Skin epidermis (tissue), 12 donors: ENCODE measurements at regions not wholly inside any gene's neighbourhood (a gene's known extent, or its start where the extent isn't known, plus 50 kb on each side); places are given as distances from the start of the nearest gene placed in this dataset.

Experiments used
- H3K27ac ChIP-seq, 21 experiments: fragments of 200-600 bp; sonication (generic) in 11 of 21; one replicate each; pipeline ENCODE4 v1.5.0; 2020; ENCODE audit warnings: mild to moderate bottlenecking in 3 of 21, inconsistent platforms in 2 of 21, moderate library complexity in 2 of 21
- H3K4me3 ChIP-seq, 7 experiments: fragments of 200-600 bp; sonication (generic) in 2 of 7; one replicate each; pipeline ENCODE4 v1.5.0; 2020; ENCODE audit warnings: inconsistent platforms in 2 of 7, mild to moderate bottlenecking in 2 of 7, moderate library complexity in 1 of 7

GRCh38 chr3:22496641-22497040 lies 706.5 kb upstream of the UBE2E2 start:
- H3K27ac ChIP-seq = no peak overlapping the region
- H3K4me3 ChIP-seq = no peak overlapping the region

DNA sequence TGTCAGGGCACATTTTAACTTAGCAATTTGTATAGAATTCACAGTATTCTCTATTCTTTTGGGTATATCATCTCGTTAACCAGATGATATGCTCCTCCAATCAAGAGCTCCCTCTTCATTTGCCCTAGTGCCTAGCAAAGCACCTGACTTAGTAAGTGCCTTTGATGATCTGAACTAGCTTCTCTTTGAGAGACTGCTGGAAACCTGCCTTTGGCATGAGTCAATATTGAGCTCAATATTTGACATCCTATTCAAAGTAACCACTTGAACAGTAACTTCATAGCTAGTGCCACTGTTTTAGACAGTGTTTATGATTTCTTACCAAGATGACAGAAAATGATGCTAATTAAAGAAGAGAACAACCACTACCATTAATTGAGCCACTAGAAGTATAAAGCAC lies 696.3 kb upstream of the UBE2E2 start:
- Histone ChIP-seq H3K27ac (no peak overlapping the region), H3K4me3 (no peak overlapping the region)

GRCh38 chr3:22507709-22508108 lies 695.4 kb upstream of the UBE2E2 start:
- no peak overlapping the region for H3K4me3 ChIP-seq
- H3K27ac ChIP-seq = no peak overlapping the region

- H3K4me3 ChIP-seq = no peak overlapping the region
- H3K27ac ChIP-seq = no peak overlapping the region
Observed at GRCh38 chr3:22523925-22524324, 679.2 kb upstream of the UBE2E2 start.

- Histone ChIP-seq H3K4me3 (no peak overlapping the region), H3K27ac (no peak overlapping the region)
Observed at GRCh38 chr3:22526266-22526837, 676.8 kb upstream of the UBE2E2 start.

DNA sequence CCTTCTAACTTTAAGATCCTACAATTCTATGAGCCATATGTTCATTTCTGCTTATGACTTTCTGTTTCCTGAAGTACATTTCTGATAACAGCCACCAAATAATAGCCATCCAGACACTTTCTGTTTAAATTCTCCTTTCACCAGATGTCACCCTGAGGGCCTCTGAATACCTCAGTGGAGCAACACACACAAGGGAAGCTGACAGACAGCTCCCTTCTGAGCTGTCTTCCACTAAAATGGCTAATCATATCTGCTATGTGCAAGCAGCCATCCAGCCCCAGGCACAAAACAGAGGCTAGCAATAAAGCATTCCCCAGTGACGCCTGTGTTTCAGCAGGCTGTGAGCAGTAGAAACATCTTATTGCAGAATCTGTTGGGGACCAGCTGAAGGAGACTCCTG lies 666.6 kb upstream of the UBE2E2 start:
- Histone ChIP-seq H3K4me3 (no peak overlapping the region), H3K27ac (no peak overlapping the region)

GRCh38 chr3:22537560-22537959 lies 665.6 kb upstream of the UBE2E2 start:
- H3K4me3 ChIP-seq = no peak overlapping the region

GRCh38 chr3:22542311-22542710 lies 660.8 kb upstream of the UBE2E2 start:
- Histone ChIP-seq H3K27ac (no peak overlapping the region), H3K4me3 (no peak overlapping the region)

More at GRCh38 chr3:22537560-22537959, 665.6 kb upstream of the UBE2E2 start:
- H3K27ac ChIP-seq = no peak overlapping the region

DNA sequence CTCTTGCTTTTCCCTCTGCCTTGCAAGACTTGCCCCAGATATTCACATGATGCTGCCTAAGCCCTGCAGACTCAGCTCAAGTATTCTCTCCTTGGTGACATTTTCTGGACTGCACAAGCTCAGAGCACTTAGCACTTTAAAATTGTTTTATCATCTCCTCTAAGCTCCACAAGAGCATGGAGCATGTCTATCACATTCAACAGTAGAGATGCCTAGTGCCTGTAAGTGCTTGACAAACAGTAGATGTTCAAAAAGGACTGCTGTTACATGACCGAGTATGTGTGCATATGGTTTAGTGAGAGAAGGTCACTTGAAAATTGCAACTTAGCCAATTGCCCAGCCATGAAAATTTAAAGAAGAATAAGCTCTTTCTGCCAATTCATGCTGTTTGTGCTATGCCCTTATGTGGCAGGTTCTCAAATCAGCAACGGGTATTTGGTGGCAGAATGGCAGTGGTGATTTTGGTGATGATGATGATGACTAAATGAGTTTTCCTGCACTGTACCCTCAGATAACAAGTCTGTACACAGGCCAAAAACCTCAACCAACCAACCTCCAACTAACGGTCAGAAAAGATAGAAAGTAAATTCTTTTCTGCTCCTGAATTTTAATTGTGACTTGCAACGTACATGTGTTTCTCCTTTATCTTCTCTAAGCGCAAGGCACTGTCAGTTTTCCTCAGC lies 647.2 kb upstream of the UBE2E2 start:
- no peak overlapping the region for H3K27ac ChIP-seq
- H3K4me3 ChIP-seq = no peak overlapping the region

- no peak overlapping the region for H3K4me3 ChIP-seq
- no peak overlapping the region for H3K27ac ChIP-seq
Observed at GRCh38 chr3:22565393-22565792, 637.7 kb upstream of the UBE2E2 start.

- H3K27ac ChIP-seq = no peak overlapping the region
- no peak overlapping the region for H3K4me3 ChIP-seq
Observed at GRCh38 chr3:22568285-22568684, 634.8 kb upstream of the UBE2E2 start.

GRCh38 chr3:22569570-22569969 lies 633.6 kb upstream of the UBE2E2 start:
- Histone ChIP-seq H3K4me3 (no peak overlapping the region), H3K27ac (no peak overlapping the region)

- H3K4me3 ChIP-seq = no peak overlapping the region
- no peak overlapping the region for H3K27ac ChIP-seq
Observed at GRCh38 chr3:22581007-22581406, 622.1 kb upstream of the UBE2E2 start.

DNA sequence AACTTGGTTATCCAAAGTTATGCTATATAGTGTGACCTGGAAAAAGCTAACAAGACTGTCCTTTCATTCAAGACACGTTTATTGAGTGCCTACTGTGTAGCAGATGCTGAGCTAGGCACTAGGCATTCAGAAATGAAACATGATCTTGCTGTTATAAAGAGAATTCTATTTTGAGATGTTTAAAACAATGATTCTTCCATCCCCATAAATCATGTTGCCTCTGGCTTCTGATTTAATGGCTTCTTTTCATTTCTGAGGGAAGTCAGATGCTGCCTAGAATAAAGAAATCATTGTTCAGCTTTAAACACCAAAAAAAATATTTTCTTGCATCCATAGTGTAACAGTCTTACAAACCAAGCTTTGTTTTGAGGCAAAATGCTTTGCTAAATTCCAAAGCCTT lies 620.9 kb upstream of the UBE2E2 start:
- Histone ChIP-seq H3K27ac (no peak overlapping the region), H3K4me3 (no peak overlapping the region)

- Histone ChIP-seq H3K4me3 (no peak overlapping the region), H3K27ac (no peak overlapping the region)
Observed at GRCh38 chr3:22585504-22585903, 617.6 kb upstream of the UBE2E2 start.

DNA sequence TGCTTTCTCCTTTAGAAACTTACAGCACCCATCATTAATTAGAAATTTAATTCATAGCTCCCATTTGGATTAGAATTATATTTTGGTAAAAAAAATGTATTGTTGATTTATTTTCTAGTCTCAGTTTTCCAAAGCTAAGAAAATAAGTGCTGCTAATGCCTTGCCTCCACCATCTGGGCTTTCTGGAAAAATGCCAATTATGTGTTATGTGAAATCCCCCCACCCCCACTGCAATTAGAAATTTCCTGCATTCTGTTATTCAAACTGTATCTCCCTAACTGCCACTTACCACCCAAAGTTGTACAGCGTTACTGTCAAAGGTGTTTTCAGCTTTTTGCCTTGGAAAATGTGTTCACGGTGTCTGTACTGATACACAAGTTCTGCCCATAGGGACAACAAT lies 617.2 kb upstream of the UBE2E2 start:
- no peak overlapping the region for H3K27ac ChIP-seq
- H3K4me3 ChIP-seq = no peak overlapping the region

DNA sequence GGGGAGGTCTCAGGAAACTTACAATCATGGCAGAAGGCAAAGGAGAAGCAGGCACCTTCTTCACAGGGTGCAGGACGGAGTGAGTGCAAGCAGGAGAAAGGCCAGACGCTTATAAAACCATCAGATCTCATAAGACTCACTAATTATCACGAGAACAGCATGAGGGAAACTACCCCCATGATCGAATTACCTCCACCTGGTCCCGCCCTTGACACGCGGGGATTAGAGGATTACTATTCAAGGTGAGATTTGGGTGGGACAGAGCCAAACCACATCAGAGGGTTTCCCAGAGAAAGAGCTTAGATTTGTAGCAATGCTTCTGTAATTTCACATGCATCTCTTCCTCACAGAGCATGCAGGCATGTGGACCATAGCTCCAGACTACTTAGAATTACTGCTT lies 615.7 kb upstream of the UBE2E2 start:
- H3K4me3 ChIP-seq = no peak overlapping the region
- no peak overlapping the region for H3K27ac ChIP-seq

DNA sequence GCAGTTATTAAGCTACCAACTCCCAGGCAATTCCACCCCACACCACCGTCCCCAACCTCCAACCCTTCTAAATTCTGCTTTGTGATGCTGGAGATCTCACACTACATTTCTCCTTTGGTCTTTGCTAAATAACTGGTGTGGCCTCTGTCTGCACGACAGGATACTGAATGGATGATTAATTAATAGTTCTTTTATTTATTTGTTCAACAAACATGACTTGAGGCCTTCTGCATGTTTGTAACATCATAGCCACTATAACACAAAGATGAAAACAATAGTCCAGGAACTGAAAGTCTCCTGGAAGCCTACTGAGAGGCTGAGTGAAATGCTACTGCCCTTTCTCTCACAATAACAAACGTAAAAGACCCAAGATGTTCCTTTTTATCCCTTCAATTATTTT lies 609.5 kb upstream of the UBE2E2 start:
- Histone ChIP-seq H3K27ac (no peak overlapping the region), H3K4me3 (no peak overlapping the region)

- no peak overlapping the region for H3K27ac ChIP-seq
Observed at GRCh38 chr3:22594990-22595389, 608.1 kb upstream of the UBE2E2 start.

DNA sequence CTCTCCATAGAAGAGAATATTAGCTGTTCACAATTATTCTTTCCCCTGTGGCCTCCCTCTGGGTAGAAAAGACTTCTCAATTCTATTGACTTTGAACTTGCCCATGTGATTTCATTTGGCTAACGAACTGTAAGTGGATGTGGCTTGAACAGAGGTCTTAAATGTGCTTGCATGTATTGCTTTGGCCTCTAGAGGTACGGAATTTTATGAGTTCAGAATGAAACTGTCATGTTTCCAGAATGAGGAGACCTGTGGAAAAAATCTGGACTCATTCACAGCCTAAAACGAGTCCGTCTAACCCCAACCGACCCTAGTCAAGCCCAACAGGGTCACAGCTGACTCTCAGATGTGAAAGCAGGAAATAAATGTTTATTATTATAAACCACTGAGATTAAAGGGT lies 596.7 kb upstream of the UBE2E2 start:
- Histone ChIP-seq H3K4me3 (no peak overlapping the region), H3K27ac (no peak overlapping the region)

More at GRCh38 chr3:22594990-22595389, 608.1 kb upstream of the UBE2E2 start:
- H3K4me3 ChIP-seq = no peak overlapping the region

- Histone ChIP-seq H3K27ac (no peak overlapping the region), H3K4me3 (no peak overlapping the region)
Observed at GRCh38 chr3:22606938-22607337, 596.2 kb upstream of the UBE2E2 start.

- no peak overlapping the region for H3K4me3 ChIP-seq
- no peak overlapping the region for H3K27ac ChIP-seq
Observed at GRCh38 chr3:22608093-22608492, 595.0 kb upstream of the UBE2E2 start.
